T-helper 1 cell treated with Interleukin-12 subunit alpha and Interleukin-12 subunit beta and Interleukin-4 antibody, amounts not matched to agents 30 μg/mL and 1 μg/mL, for 36 hours (primary cell): ENCODE measurements at regions not wholly inside any gene's neighbourhood (a gene's known extent, or its start where the extent isn't known, plus 50 kb on each side); places are given as distances from the start of the nearest gene placed in this dataset.
"Not testable (repeated sequence)": the region's sequence is repeated elsewhere in the genome, so short reads cannot be mapped to it uniquely, and the experiment has no call there.

ENCODE experiments used
- H3K27ac Mint-ChIP-seq: one replicate; pipeline ENCODE4 v1.8.0; 2021; ENCODE audit warnings: mild to moderate bottlenecking, mixed read lengths
- H3K27me3 Mint-ChIP-seq: one replicate; pipeline ENCODE4 v1.8.0; 2021; ENCODE audit warnings: low read depth, mixed read lengths
- H3K36me3 Mint-ChIP-seq: one replicate; pipeline ENCODE4 v1.8.0; 2021; ENCODE audit warnings: low read depth, mixed read lengths
- H3K4me1 Mint-ChIP-seq: one replicate; pipeline ENCODE4 v1.8.0; 2021; ENCODE audit warnings: low read depth, mixed read lengths
- H3K4me3 Mint-ChIP-seq: one replicate; pipeline ENCODE4 v1.8.0; 2021; ENCODE audit warnings: mild to moderate bottlenecking, moderate library complexity, mixed read lengths
- H3K9me3 Mint-ChIP-seq: one replicate; pipeline ENCODE4 v1.8.0; 2021; ENCODE audit warnings: mixed read lengths

DNA sequence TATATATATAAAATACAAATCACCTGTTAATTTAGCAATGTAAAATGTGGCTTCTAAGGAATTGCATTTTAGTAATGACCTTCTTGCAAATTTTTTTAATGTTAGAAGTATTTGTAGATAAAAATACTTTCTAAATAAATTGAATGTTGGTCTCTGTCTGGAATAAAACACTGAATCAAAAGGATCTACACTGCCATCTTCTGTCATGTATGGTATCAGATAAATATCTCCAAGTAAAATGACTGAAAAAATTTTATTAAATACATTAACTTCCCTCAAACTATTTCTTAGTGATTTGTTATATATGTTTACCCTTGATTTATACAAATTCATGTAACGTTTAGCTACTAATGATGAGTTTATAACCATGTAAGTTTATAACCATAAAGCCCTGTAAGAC is 2029.3 kb downstream of the MRPL39 start:
- Mint-ChIP-seq H3K9me3 (no peaks in the 10 kb centered on the region), H3K4me1 (no peaks in the 10 kb centered on the region), H3K4me3 (no peak overlapping the region), H3K27ac (no peak overlapping the region), H3K36me3 (no peaks in the 10 kb centered on the region), H3K27me3 (no peaks in the 10 kb centered on the region)

DNA sequence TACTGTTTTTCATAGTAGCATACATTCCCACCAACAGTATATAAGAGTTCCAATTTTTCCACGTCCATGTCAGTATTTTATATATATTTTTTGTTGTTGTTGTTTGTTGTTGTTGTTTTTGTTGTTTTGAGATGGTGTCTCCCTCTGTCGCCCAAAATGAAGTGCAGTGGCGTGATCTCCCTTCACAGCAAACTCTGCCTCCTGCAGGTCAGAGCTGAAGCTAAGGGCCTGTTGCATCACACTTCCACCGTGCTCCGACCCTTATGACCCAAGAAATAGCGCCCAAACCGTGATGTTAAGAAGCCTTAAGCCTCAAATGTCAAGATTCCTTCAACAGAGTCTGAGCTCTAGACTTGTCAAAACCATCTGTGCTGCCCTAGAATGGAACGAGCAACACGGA is 2032.3 kb downstream of the MRPL39 start:
- Mint-ChIP-seq H3K4me1 (no peaks in the 10 kb centered on the region), H3K27ac (no peak overlapping the region), H3K27me3 (no peaks in the 10 kb centered on the region), H3K4me3 (no peak overlapping the region), H3K36me3 (no peaks in the 10 kb centered on the region), H3K9me3 (no peaks in the 10 kb centered on the region)

DNA sequence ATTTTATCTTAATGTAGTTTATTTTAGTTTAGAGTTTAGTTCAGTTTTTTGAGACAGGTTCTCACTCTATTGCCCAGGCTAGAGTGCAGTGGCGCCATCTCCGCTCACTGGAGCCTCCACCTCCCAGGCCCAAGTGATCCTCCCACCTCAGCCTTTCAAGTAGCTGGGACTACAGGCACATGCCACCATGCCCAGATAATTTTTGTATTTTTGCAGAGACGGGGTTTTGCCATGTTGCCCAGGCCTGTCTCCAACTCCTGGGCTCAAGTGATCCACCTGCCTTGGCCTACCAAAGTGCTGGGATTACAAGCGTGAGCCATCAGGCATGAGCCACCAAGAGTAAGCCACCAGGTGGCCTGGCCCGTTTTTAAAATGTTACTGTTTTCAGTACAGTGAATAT is 2058.4 kb downstream of the MRPL39 start:
- not testable (repeated sequence) for H3K4me1 Mint-ChIP-seq, H3K9me3 Mint-ChIP-seq, H3K36me3 Mint-ChIP-seq, H3K27ac Mint-ChIP-seq, H3K27me3 Mint-ChIP-seq, H3K4me3 Mint-ChIP-seq

DNA sequence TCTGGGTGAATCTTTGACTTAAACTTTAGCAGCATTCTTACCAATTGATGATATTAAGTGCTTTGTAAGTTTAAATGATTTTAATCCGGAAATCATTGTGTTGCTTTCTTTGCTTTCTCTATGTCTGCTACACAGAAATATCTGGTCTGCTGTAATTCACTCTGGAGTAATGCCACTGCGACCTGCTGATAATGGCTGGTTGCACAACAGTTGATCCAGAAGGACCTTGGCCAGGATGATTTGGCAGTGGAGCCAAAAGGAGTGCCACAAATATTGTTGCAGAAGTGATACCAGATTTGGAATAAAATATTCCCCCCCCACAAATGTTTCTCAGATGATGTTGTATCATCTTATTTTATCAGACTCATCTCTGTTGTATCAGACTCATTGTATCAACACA is 2063.9 kb downstream of the MRPL39 start:
- no peak overlapping the region for H3K4me3 Mint-ChIP-seq
- H3K27me3 Mint-ChIP-seq: no peaks in the 10 kb centered on the region
- H3K9me3 Mint-ChIP-seq: no peaks in the 10 kb centered on the region
- no peak overlapping the region for H3K27ac Mint-ChIP-seq
- H3K36me3 Mint-ChIP-seq: no peaks in the 10 kb centered on the region
- H3K4me1 Mint-ChIP-seq: no peaks in the 10 kb centered on the region

DNA sequence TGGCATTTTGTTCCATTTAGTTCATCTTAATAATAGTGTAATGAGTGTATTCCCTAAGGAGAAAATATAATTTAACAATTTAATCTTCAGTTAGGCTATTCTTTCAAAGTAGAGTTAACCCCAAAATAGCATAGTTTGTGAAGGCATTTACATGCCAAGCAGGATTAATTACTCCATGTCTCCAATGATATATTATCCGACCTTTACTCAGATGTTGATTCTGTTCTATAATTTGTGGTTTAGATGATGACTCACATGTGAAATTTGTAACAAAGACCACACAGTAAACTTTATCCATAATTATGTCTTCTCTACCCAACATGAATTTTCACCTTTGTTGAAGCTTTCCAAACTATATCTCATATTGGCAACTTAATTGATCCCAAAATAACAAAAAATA is 2065.2 kb downstream of the MRPL39 start:
- Mint-ChIP-seq H3K9me3 (no peaks in the 10 kb centered on the region), H3K36me3 (no peaks in the 10 kb centered on the region), H3K4me1 (no peaks in the 10 kb centered on the region), H3K4me3 (no peak overlapping the region), H3K27me3 (no peaks in the 10 kb centered on the region), H3K27ac (no peak overlapping the region)

DNA sequence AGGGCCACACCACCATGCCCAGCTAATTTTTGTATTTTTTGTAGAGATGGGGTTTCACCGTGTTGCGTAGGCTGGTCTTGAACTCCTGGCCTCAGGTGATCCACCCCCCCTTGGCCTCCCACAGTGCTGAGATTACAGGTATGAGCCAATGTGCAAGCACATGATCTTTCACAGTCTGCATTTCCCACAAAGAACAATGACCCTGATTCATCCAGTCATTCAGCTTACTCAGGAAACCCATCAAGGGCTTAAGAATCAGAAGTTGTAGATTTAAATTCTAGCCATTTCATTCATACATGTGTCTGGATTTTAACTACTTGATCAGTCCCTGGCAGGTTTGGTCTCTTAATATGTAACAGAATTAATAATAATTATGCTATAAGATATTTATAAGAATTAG is 2065.7 kb downstream of the MRPL39 start:
- H3K4me1 Mint-ChIP-seq: no peaks in the 10 kb centered on the region
- no peaks in the 10 kb centered on the region for H3K36me3 Mint-ChIP-seq
- no peaks in the 10 kb centered on the region for H3K9me3 Mint-ChIP-seq
- no peak overlapping the region for H3K4me3 Mint-ChIP-seq
- H3K27ac Mint-ChIP-seq: no peak overlapping the region
- H3K27me3 Mint-ChIP-seq: no peaks in the 10 kb centered on the region

DNA sequence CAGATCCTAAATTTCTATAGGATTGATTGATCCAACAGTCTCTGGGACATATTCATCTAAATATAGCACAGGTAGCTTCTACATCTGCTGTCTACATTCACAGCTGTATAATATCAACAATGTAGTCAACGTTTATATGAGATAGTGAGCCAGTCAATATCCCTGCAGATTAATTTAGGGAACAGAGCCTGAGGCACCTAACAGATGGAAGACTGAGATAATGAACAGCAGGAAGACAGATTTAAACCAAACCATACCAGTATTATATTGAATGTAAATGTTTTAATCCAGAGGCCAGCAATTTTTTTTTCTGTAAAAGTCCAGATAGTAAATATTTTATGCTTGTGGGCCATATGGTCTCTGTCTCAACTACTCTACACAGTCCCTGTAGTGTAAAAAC is 2072.4 kb downstream of the MRPL39 start:
- Mint-ChIP-seq H3K4me3 (no peak overlapping the region), H3K4me1 (no peaks in the 10 kb centered on the region), H3K36me3 (no peaks in the 10 kb centered on the region), H3K27ac (no peak overlapping the region), H3K27me3 (no peaks in the 10 kb centered on the region), H3K9me3 (no peaks in the 10 kb centered on the region)

DNA sequence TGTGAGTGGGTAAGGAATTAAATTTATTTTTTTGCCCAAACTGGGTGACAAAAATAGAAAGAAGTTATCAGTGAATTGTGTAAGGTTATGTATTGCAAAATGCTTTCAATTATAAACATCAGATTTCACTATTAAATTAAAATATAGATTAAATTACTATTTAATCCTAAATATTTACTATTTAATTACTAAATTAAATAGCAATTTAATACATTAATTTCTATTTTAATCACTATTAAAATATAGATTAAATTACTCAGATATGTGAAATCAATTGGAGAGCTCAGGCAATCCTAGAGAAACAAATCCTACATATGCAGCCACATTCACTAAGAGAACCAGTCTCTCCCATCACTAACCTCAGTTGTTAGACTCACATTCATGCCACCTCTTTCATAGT is 2075.8 kb downstream of the MRPL39 start:
- no peaks in the 10 kb centered on the region for H3K36me3 Mint-ChIP-seq
- H3K4me1 Mint-ChIP-seq: no peaks in the 10 kb centered on the region
- H3K27ac Mint-ChIP-seq: no peak overlapping the region
- H3K27me3 Mint-ChIP-seq: no peaks in the 10 kb centered on the region
- no peaks in the 10 kb centered on the region for H3K9me3 Mint-ChIP-seq
- no peak overlapping the region for H3K4me3 Mint-ChIP-seq

DNA sequence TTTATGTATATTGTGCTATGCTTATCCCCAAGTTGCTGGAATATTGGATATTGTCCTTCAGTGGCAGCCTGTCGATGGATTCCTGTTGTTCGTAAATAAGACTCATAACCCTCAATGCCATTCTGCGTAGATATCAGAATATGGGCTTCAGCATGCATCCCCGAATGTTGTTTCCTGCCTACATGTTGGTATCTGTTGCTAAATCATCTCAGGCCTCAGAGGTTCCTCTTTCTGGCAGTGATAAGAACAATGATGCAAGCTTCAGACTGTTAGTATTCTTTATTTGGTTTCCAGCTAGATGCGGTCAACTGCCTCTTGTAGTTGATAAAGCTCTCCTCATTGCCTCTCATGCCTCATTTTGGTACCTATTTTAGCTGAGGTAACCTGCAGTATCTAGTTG is 2082.6 kb downstream of the MRPL39 start:
- Mint-ChIP-seq H3K4me1 (no peaks in the 10 kb centered on the region), H3K36me3 (no peaks in the 10 kb centered on the region), H3K4me3 (no peak overlapping the region), H3K27me3 (no peaks in the 10 kb centered on the region), H3K9me3 (no peaks in the 10 kb centered on the region), H3K27ac (no peak overlapping the region)

DNA sequence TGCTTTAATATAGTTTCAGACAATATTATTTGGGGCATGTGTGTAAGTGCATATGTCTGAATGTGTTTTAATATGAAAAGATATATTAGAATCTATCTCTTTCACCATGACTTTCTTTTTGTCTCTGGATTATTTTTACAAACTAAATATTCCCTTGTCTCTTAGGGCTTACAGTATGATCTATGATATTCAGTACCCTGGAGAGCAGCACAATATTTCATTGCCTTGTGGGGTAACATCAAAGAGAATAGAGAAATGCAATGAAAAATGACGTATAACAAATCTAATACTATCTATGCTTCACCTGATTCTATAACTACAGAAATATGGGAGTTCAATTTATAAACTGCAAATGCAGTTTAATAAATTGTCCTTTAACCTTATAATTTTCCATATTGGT is 2084.5 kb downstream of the MRPL39 start:
- H3K4me1 Mint-ChIP-seq: no peaks in the 10 kb centered on the region
- no peak overlapping the region for H3K4me3 Mint-ChIP-seq
- no peaks in the 10 kb centered on the region for H3K36me3 Mint-ChIP-seq
- no peak overlapping the region for H3K27ac Mint-ChIP-seq
- H3K9me3 Mint-ChIP-seq: no peaks in the 10 kb centered on the region
- no peaks in the 10 kb centered on the region for H3K27me3 Mint-ChIP-seq

DNA sequence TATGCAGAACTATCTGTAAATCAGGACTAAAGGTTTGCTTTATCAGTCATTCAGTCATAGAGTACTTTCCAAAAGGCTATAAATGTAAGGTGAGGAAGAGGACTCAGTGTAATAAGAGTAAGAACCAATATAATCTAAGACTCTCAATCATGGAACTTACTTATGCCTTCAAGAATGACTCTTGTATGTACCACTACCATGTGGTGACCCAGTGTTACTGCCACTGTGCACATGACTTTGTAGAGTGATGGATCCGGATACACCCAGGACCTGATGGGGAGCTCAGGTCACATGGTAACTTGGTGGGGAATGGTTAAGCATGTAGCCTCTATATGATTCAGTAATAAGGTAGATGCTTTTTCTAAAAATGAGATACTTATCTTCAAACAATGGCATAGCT is 2099.8 kb downstream of the MRPL39 start:
- Mint-ChIP-seq H3K36me3 (no peaks in the 10 kb centered on the region), H3K27me3 (no peaks in the 10 kb centered on the region), H3K9me3 (peaks cover 6% of the 10 kb centered on the region), H3K4me1 (no peaks in the 10 kb centered on the region), H3K27ac (no peak overlapping the region), H3K4me3 (no peak overlapping the region)

DNA sequence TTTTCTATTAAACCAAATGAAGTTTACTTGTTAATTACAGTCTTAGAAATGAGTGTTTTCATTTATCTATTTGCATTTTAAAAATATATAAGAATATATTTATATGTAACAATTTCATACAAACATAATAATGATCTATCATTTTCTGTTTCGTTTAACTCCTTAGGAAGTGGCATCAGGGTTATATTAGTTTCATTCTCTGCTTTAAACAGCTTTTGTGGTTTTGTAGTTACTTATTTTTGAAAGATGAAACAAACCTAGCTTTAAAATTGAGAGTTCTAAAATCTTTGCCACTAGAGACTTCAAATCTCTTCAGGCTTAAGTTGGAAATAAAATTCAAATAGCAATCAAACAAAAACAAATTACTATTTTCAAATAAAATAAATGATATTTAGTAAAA is 2110.6 kb downstream of the MRPL39 start:
- Mint-ChIP-seq H3K27ac (no peak overlapping the region), H3K4me1 (no peaks in the 10 kb centered on the region), H3K9me3 (no peaks in the 10 kb centered on the region), H3K4me3 (no peak overlapping the region), H3K27me3 (no peaks in the 10 kb centered on the region), H3K36me3 (no peaks in the 10 kb centered on the region)

DNA sequence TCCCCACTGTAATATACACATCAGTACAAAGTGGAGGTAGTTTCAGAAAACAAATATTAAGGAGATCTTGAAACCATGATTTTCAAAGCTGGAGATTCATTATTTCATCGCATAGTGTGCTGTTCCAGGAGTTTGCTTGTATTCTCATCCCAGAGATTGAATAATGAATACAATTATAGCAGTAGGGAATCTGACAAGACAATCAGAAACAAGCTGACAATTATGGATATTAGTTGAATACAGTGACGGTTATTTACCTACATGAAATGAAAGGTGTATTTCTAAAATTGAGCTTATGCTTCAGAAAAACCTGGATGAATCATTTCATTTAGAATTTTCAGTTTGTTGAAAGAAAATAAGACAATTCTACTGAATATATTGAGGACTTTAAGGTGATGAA is 2119.0 kb downstream of the MRPL39 start:
- Mint-ChIP-seq H3K27me3 (no peaks in the 10 kb centered on the region), H3K4me3 (no peak overlapping the region), H3K9me3 (no peaks in the 10 kb centered on the region), H3K27ac (no peak overlapping the region), H3K36me3 (no peaks in the 10 kb centered on the region), H3K4me1 (no peaks in the 10 kb centered on the region)

DNA sequence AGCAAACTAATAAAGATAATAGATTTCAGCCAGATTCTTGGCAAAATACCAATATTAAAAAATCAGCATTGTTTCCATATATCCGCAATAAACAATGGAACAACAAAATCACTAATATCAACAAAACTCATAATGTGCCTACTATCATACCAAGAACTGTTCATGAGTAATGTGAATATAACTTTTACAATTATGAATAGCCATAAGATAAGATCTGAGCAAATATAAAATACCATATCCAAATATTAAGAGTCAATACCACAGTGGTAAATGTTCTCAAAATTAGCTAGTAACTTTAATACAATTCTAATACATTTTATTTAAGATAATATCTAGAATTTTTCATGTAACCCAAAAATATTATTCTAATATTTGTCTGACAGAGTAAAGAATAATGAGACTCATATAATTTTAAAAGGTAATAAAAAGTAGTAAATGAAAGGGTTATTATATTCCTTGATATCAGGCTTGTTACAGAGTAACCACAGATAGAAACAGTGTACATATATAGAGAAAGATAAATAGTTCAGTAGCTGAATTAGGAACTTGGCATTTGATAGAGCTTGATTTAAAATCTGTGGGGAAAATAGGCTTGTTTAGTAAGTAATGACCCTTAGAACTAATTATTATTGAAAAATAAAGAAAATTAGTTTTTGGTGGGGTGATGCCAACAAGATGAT is 2126.6 kb downstream of the MRPL39 start:
- Mint-ChIP-seq H3K27me3 (no peaks in the 10 kb centered on the region), H3K4me3 (no peak overlapping the region), H3K9me3 (no peaks in the 10 kb centered on the region), H3K27ac (no peak overlapping the region), H3K4me1 (no peaks in the 10 kb centered on the region), H3K36me3 (no peaks in the 10 kb centered on the region)

DNA sequence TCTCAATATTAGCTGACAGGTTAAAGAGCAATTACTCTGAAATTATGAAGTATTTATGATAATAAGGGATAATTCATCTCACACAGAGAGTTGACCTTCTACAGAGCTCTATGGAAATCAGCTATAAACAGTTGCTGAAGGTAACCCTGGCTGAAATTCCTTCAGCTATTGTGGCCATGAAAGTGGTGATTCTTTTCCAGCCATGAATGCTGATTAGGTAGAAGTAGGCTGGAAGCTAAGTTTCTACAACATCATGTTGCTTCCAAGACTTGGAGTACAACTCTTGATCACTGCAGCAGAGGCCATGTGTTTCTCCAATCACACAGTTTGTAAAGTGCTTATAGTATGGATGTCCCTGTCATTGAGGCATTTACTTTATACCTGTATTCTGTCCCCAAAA is 2128.9 kb downstream of the MRPL39 start:
- Mint-ChIP-seq H3K27ac (no peak overlapping the region), H3K27me3 (no peaks in the 10 kb centered on the region), H3K4me1 (no peaks in the 10 kb centered on the region), H3K36me3 (no peaks in the 10 kb centered on the region), H3K9me3 (no peaks in the 10 kb centered on the region), H3K4me3 (no peak overlapping the region)
